Stimulated activated CD8-positive, alpha-beta memory T cell treated with anti-CD3 and anti-CD28 coated beads, Interleukin-15, amount 100 ng/mL, for 1 hour (primary cell): ENCODE measurements at regions not wholly inside any gene's neighbourhood (a gene's known extent, or its start where the extent isn't known, plus 50 kb on each side); places are given as distances from the start of the nearest gene placed in this dataset.
"Not testable (repeated sequence)": the region's sequence is repeated elsewhere in the genome, so short reads cannot be mapped to it uniquely, and the experiment has no call there.

ENCODE experiments used
- DNase-seq: peaks from one replicate; pipeline ENCODE4 v3.0.0-alpha.2; 2020; ENCODE audit warnings: low read depth

GRCh38 chr3:152153115-152153514 lies 115.6 kb upstream of the MBNL1 start:
- DNase-seq = not testable (repeated sequence)

- DNase-seq = no peak
These were observed 113.3 kb upstream of the MBNL1 start for GRCh38 chr3:152155246-152156020.

- DNase-seq = no peak
These were observed 111.8 kb upstream of the MBNL1 start for GRCh38 chr3:152156880-152157279.

- DNase-seq = no peak
These were observed 111.4 kb upstream of the MBNL1 start for GRCh38 chr3:152157337-152157736.

GRCh38 chr3:152159328-152159727 lies 109.4 kb upstream of the MBNL1 start:
- no peak for DNase-seq

GRCh38 chr3:152160350-152161011 lies 108.2 kb upstream of the MBNL1 start:
- DNase-seq = no peak

GRCh38 chr3:152172460-152172859 lies 96.3 kb upstream of the MBNL1 start:
- DNase-seq = no peak

GRCh38 chr3:152173627-152174026 lies 95.1 kb upstream of the MBNL1 start:
- no peak for DNase-seq

- no peak for DNase-seq
These were observed 93.7 kb upstream of the MBNL1 start for GRCh38 chr3:152174876-152175527.

GRCh38 chr3:152175528-152175889 lies 93.2 kb upstream of the MBNL1 start:
- no peak for DNase-seq

- DNase-seq = no peak
These were observed 92.5 kb upstream of the MBNL1 start for GRCh38 chr3:152176241-152176640.

GRCh38 chr3:152176998-152177397 lies 91.7 kb upstream of the MBNL1 start:
- DNase-seq = no peak

GRCh38 chr3:152177757-152178156 lies 91.0 kb upstream of the MBNL1 start:
- no peak for DNase-seq

- peak; percentile 32 for DNase-seq
These were observed 85.3 kb upstream of the MBNL1 start for GRCh38 chr3:152183473-152183872.

GRCh38 chr3:152184971-152185686 lies 83.6 kb upstream of the MBNL1 start:
- no peak for DNase-seq

GRCh38 chr3:152185891-152186630 lies 82.7 kb upstream of the MBNL1 start:
- no peak for DNase-seq

- DNase-seq = no peak
These were observed 78.0 kb upstream of the MBNL1 start for GRCh38 chr3:152190636-152191183.

- no peak for DNase-seq
These were observed 76.7 kb upstream of the MBNL1 start for GRCh38 chr3:152192050-152192449.

GRCh38 chr3:152192936-152193672 lies 75.6 kb upstream of the MBNL1 start:
- no peak for DNase-seq

GRCh38 chr3:152193673-152194267 lies 75.0 kb upstream of the MBNL1 start:
- no peak for DNase-seq
